ENCODE measurements at regions not wholly inside any gene's neighbourhood (a gene's known extent, or its start where the extent isn't known, plus 50 kb on each side); places are given as distances from the start of the nearest gene placed in this dataset.

- H3K4me3 Mint-ChIP-seq = no peak overlapping the region
- peaks cover 4% of the 10 kb centered on the region for H3K36me3 Mint-ChIP-seq
- no peak for TF ChIP-seq CTCF (IDR thresholded peaks at IDR 0.05; ENCODE audit: unreplicated experiment)
- no peak overlapping the region for H3K27ac Mint-ChIP-seq
- H3K4me1 Mint-ChIP-seq = peaks cover 5% of the 10 kb centered on the region
- H3K27me3 Mint-ChIP-seq (ENCODE audit: low read depth) = no peaks in the 10 kb centered on the region
- no peak for DNase-seq (ENCODE audit: low spot score in 2 of 2, unreplicated experiment in 2 of 2)
- H3K9me3 Mint-ChIP-seq = peaks cover 23% of the 10 kb centered on the region
Observed at GRCh38 chr18:54086863-54087262, 137.6 kb downstream of the MBD2 start.

GRCh38 chr18:54086046-54086802, 138.2 kb downstream of the MBD2 start:
- Mint-ChIP-seq H3K4me3 (no peak overlapping the region), H3K27ac (no peak overlapping the region), H3K27me3 (ENCODE audit: low read depth) (no peaks in the 10 kb centered on the region), H3K36me3 (peaks cover 4% of the 10 kb centered on the region), H3K9me3 (peaks cover 25% of the 10 kb centered on the region), H3K4me1 (peaks cover 5% of the 10 kb centered on the region)
- DNase-seq (ENCODE audit: low spot score in 2 of 2, unreplicated experiment in 2 of 2) = no peak
- TF ChIP-seq CTCF (IDR thresholded peaks at IDR 0.05; ENCODE audit: unreplicated experiment) = no peak

GRCh38 chr18:54080858-54081257, 143.6 kb downstream of the MBD2 start:
- peaks cover 25% of the 10 kb centered on the region for H3K9me3 Mint-ChIP-seq
- H3K27me3 Mint-ChIP-seq (ENCODE audit: low read depth) = no peaks in the 10 kb centered on the region
- no peak overlapping the region for H3K27ac Mint-ChIP-seq
- peaks cover 4% of the 10 kb centered on the region for H3K36me3 Mint-ChIP-seq
- no peak overlapping the region for H3K4me3 Mint-ChIP-seq
- no peak for TF ChIP-seq CTCF (IDR thresholded peaks at IDR 0.05; ENCODE audit: unreplicated experiment)
- DNase-seq (ENCODE audit: low spot score in 2 of 2, unreplicated experiment in 2 of 2) = no peak
- H3K4me1 Mint-ChIP-seq = no peaks in the 10 kb centered on the region

- H3K9me3 Mint-ChIP-seq = peaks cover 4% of the 10 kb centered on the region
- no peaks in the 10 kb centered on the region for H3K36me3 Mint-ChIP-seq
- no peak overlapping the region for H3K27ac Mint-ChIP-seq
- no peak for DNase-seq (ENCODE audit: low spot score in 2 of 2, unreplicated experiment in 2 of 2)
- TF ChIP-seq CTCF (IDR thresholded peaks at IDR 0.05; ENCODE audit: unreplicated experiment) = no peak
- H3K4me3 Mint-ChIP-seq = no peak overlapping the region
- no peaks in the 10 kb centered on the region for H3K4me1 Mint-ChIP-seq
- no peaks in the 10 kb centered on the region for H3K27me3 Mint-ChIP-seq (ENCODE audit: low read depth)
Observed at GRCh38 chr18:54076166-54076565, 148.3 kb downstream of the MBD2 start.

- H3K9me3 Mint-ChIP-seq = peaks cover 4% of the 10 kb centered on the region
- no peak overlapping the region for H3K4me3 Mint-ChIP-seq
- no peaks in the 10 kb centered on the region for H3K27me3 Mint-ChIP-seq (ENCODE audit: low read depth)
- H3K36me3 Mint-ChIP-seq = no peaks in the 10 kb centered on the region
- H3K27ac Mint-ChIP-seq = no peak overlapping the region
- H3K4me1 Mint-ChIP-seq = no peaks in the 10 kb centered on the region
- no peak for DNase-seq (ENCODE audit: low spot score in 2 of 2, unreplicated experiment in 2 of 2)
- no peak for TF ChIP-seq CTCF (IDR thresholded peaks at IDR 0.05; ENCODE audit: unreplicated experiment)
Observed at GRCh38 chr18:54075689-54076088, 148.8 kb downstream of the MBD2 start.

All from mesothelial cell of epicardium (in vitro differentiated cells).